ENCODE measurements at regions not wholly inside any gene's neighbourhood (a gene's known extent, or its start where the extent isn't known, plus 50 kb on each side); places are given as distances from the start of the nearest gene placed in this dataset.

- no peak for TF ChIP-seq CTCF (IDR thresholded peaks at IDR 0.05; ENCODE audit: low read depth, low read length, missing control alignments)
- H3K4me3 ChIP-seq (ENCODE audit: low read depth, low read length): no peak overlapping the region
- DNase-seq (ENCODE audit: low read depth): no peak
Measured at GRCh38 chr2:146370826-146371225, 1474.0 kb upstream of the ACVR2A start.

- TF ChIP-seq CTCF (IDR thresholded peaks at IDR 0.05; ENCODE audit: low read depth, low read length, missing control alignments): no peak
- DNase-seq (ENCODE audit: low read depth): no peak
- H3K4me3 ChIP-seq (ENCODE audit: low read depth, low read length): no peak overlapping the region
Measured at GRCh38 chr2:146366276-146366675, 1478.6 kb upstream of the ACVR2A start.

- no peak for DNase-seq (ENCODE audit: low read depth)
- TF ChIP-seq CTCF (IDR thresholded peaks at IDR 0.05; ENCODE audit: low read depth, low read length, missing control alignments): no peak
- no peak overlapping the region for H3K4me3 ChIP-seq (ENCODE audit: low read depth, low read length)
Measured at GRCh38 chr2:146365041-146365440, 1479.8 kb upstream of the ACVR2A start.

- H3K4me3 ChIP-seq (ENCODE audit: low read depth, low read length): no peak overlapping the region
- TF ChIP-seq CTCF (IDR thresholded peaks at IDR 0.05; ENCODE audit: low read depth, low read length, missing control alignments): no peak
- DNase-seq (ENCODE audit: low read depth): no peak
Measured at GRCh38 chr2:146363731-146364130, 1481.1 kb upstream of the ACVR2A start.

- TF ChIP-seq CTCF (IDR thresholded peaks at IDR 0.05; ENCODE audit: low read depth, low read length, missing control alignments): no peak
- no peak overlapping the region for H3K4me3 ChIP-seq (ENCODE audit: low read depth, low read length)
- no peak for DNase-seq (ENCODE audit: low read depth)
Measured at GRCh38 chr2:146351689-146352088, 1493.1 kb upstream of the ACVR2A start.

- no peak for TF ChIP-seq CTCF (IDR thresholded peaks at IDR 0.05; ENCODE audit: low read depth, low read length, missing control alignments)
- H3K4me3 ChIP-seq (ENCODE audit: low read depth, low read length): no peak overlapping the region
- no peak for DNase-seq (ENCODE audit: low read depth)
Measured at GRCh38 chr2:146349334-146349733, 1495.5 kb upstream of the ACVR2A start.

GRCh38 chr2:146324951-146325350 lies 1519.9 kb upstream of the ACVR2A start:
- no peak overlapping the region for H3K4me3 ChIP-seq (ENCODE audit: low read depth, low read length)
- no peak for DNase-seq (ENCODE audit: low read depth)
- no peak for TF ChIP-seq CTCF (IDR thresholded peaks at IDR 0.05; ENCODE audit: low read depth, low read length, missing control alignments)

Data from GM12864 (cell line).